H1 (cell line): ENCODE measurements at regions not wholly inside any gene's neighbourhood (a gene's known extent, or its start where the extent isn't known, plus 50 kb on each side); places are given as distances from the start of the nearest gene placed in this dataset.

Experiments
- CTCF ChIA-PET: fragments of 300-600 bp; sonication (Branson Sonifier 250); formaldehyde crosslinking; loops from one replicate; lab custom pipeline; 2021; ENCODE audit not compliant: partially characterized antibody; lab: Charles Lee
- POLR2A ChIA-PET: fragments of 300-600 bp; sonication (Branson Sonifier 250); formaldehyde crosslinking; loops from one replicate; lab custom pipeline; 2021; ENCODE audit warnings: inconsistent platforms; ENCODE audit not compliant: partially characterized antibody; lab: Charles Lee
- DNase-seq, 2 experiments: peaks; one replicate each; pipeline versions ENCODE4 v3.0.0 to v3.0.0-alpha.2; 2010 to 2022; ENCODE audit warnings: low spot score in 2 of 2, low read depth in 1 of 2, mixed read lengths in 1 of 2
- FAIRE-seq: peaks from 2 replicates; lab custom pipeline; 2011; peaks lifted over from hg19 to GRCh38; lab: Jason Lieb, UNC
- H2AFZ ChIP-seq: 2 replicates; pipeline ENCODE4 v1.8.1; 2012; ENCODE audit warnings: low read length, inconsistent platforms
- H2AK5ac ChIP-seq: 2 replicates; pipeline ENCODE4 v1.6.1; 2013; ENCODE audit warnings: low read depth, low read length
- H2BK120ac ChIP-seq: replicated peaks from 2 replicates; pipeline ENCODE3; 2013; ENCODE audit warnings: low read depth, low read length, inconsistent platforms
- H2BK12ac ChIP-seq: 2 replicates; pipeline ENCODE4 v1.6.1; 2013; ENCODE audit warnings: low read depth, low read length
- H2BK15ac ChIP-seq: 2 replicates; pipeline ENCODE4 v1.6.1; 2013; ENCODE audit warnings: low read length
- H2BK20ac ChIP-seq: 2 replicates; pipeline ENCODE4 v1.6.1; 2013; ENCODE audit warnings: low read length
- H2BK5ac ChIP-seq: 2 replicates; pipeline ENCODE4 v1.6.1; 2013; ENCODE audit warnings: low read depth, low read length
- H3K14ac ChIP-seq: 2 replicates; pipeline ENCODE4 v1.6.1; 2013; ENCODE audit warnings: inconsistent platforms; ENCODE audit not compliant: insufficient read length
- H3K18ac ChIP-seq: 2 replicates; pipeline ENCODE4 v1.6.1; 2013; ENCODE audit warnings: low read length; ENCODE audit errors: extremely low read depth
- H3K23ac ChIP-seq: 2 replicates; pipeline ENCODE4 v1.6.1; 2013; ENCODE audit warnings: inconsistent platforms; ENCODE audit not compliant: insufficient read length
- H3K23me2 ChIP-seq: 2 replicates; pipeline ENCODE4 v1.6.1; 2013; ENCODE audit warnings: low read depth, low read length
- H3K27ac ChIP-seq: 2 replicates; pipeline ENCODE4 v1.6.1; 2011; ENCODE audit warnings: low read depth, low read length, inconsistent platforms
- H3K27me3 ChIP-seq, 4 experiments: replicated peaks in 1 of 4; 1 replicate in 1 of 4; 2 replicates in 3 of 4; pipeline versions ENCODE4 v1.6.1 to v1.8.1; 2011 to 2013; ENCODE audit warnings: low read length in 3 of 4, mild to moderate bottlenecking in 3 of 4, inconsistent platforms in 2 of 4, mixed read lengths in 2 of 4, moderate library complexity in 1 of 4; ENCODE audit not compliant: control insufficient read depth in 3 of 4, insufficient read depth in 3 of 4; ENCODE audit errors: extremely low read depth in 1 of 4
- H3K36me3 ChIP-seq, 4 experiments: 2 replicates each; pipeline versions ENCODE4 v1.6.1 to v1.8.1; 2011 to 2013; ENCODE audit warnings: mild to moderate bottlenecking in 4 of 4, low read length in 3 of 4, moderate library complexity in 2 of 4, control low read depth in 1 of 4, inconsistent platforms in 1 of 4; ENCODE audit not compliant: insufficient read depth in 4 of 4, control insufficient read depth in 2 of 4
- H3K4ac ChIP-seq: replicated peaks from 2 replicates; pipeline ENCODE3; 2013; ENCODE audit warnings: low read length, low read depth, mixed read lengths, inconsistent platforms; ENCODE audit not compliant: insufficient read length
- H3K4me1 ChIP-seq, 4 experiments: replicated peaks in 1 of 4; 1 replicate in 1 of 4; 2 replicates in 3 of 4; pipeline versions ENCODE4 v1.6.1 to v1.8.1; 2011 to 2013; ENCODE audit warnings: low read length in 3 of 4, inconsistent platforms in 2 of 4, mixed read lengths in 1 of 4; ENCODE audit not compliant: insufficient read depth in 4 of 4, control insufficient read depth in 3 of 4
- H3K4me2 ChIP-seq, 2 experiments: 2 replicates each; pipeline versions ENCODE4 v1.6.1 to v1.8.1; 2011 to 2013; ENCODE audit warnings: low read depth in 2 of 2, low read length in 2 of 2, control low read depth in 1 of 2, inconsistent platforms in 1 of 2, mild to moderate bottlenecking in 1 of 2; ENCODE audit not compliant: insufficient read depth in 1 of 2
- H3K4me3 ChIP-seq, 4 experiments: fragments of 200-600, 300-600 bp in 1 of 4; sonication (generic), shearing (Covaris generic), sonication (Bioruptor Twin) in 1 of 4; 2 replicates each; pipeline versions ENCODE4 v1.5.1 to v1.8.1; 2011 to 2016; ENCODE audit warnings: low read length in 4 of 4, low read depth in 3 of 4, control low read depth in 2 of 4, inconsistent platforms in 2 of 4, mild to moderate bottlenecking in 2 of 4, mixed read lengths in 1 of 4, moderate library complexity in 1 of 4; ENCODE audit not compliant: insufficient read depth in 2 of 4; ENCODE audit errors: extremely low read depth in 1 of 4
- H3K56ac ChIP-seq: replicated peaks from 2 replicates; pipeline ENCODE3; 2013; ENCODE audit warnings: low read depth, mild to moderate bottlenecking, mixed read lengths, low read length, inconsistent platforms; ENCODE audit not compliant: insufficient read length
- H3K79me1 ChIP-seq: 2 replicates; pipeline ENCODE4 v1.6.1; 2013; ENCODE audit warnings: low read depth, low read length, control low read depth
- H3K79me2 ChIP-seq, 2 experiments: 2 replicates each; pipeline versions ENCODE4 v1.6.1 to v1.8.1; 2012 to 2013; ENCODE audit warnings: low read length in 2 of 2, mild to moderate bottlenecking in 2 of 2, inconsistent platforms in 1 of 2; ENCODE audit not compliant: insufficient read depth in 2 of 2, control insufficient read depth in 1 of 2
- H3K9ac ChIP-seq, 4 experiments: replicated peaks in 1 of 4; 1 replicate in 1 of 4; 2 replicates in 3 of 4; pipeline versions ENCODE4 v1.6.1 to v1.8.1; 2011 to 2013; ENCODE audit warnings: low read depth in 3 of 4, low read length in 3 of 4, control low read depth in 2 of 4, mild to moderate bottlenecking in 2 of 4, moderate library complexity in 2 of 4, inconsistent platforms in 1 of 4; ENCODE audit errors: extremely low read depth in 1 of 4
- H3K9me3 ChIP-seq, 2 experiments: 2 replicates each; pipeline versions ENCODE4 v1.6.1 to v1.8.1; 2012 to 2013; ENCODE audit warnings: mild to moderate bottlenecking in 2 of 2, moderate library complexity in 2 of 2, control low read depth in 1 of 2, inconsistent platforms in 1 of 2, low read depth in 1 of 2, low read length in 1 of 2, mixed read lengths in 1 of 2; ENCODE audit not compliant: insufficient read depth in 2 of 2
- H4K20me1 ChIP-seq, 2 experiments: replicated peaks in 1 of 2; 2 replicates each; pipeline versions ENCODE3 to v1.8.1; 2011 to 2013; ENCODE audit warnings: inconsistent platforms in 2 of 2, low read length in 2 of 2, mild to moderate bottlenecking in 1 of 2; ENCODE audit not compliant: insufficient read depth in 2 of 2, control insufficient read depth in 1 of 2
- H4K5ac ChIP-seq: 2 replicates; pipeline ENCODE4 v1.6.1; 2013; ENCODE audit warnings: low read length, low read depth, mixed read lengths, inconsistent platforms; ENCODE audit not compliant: insufficient read length
- H4K8ac ChIP-seq: 2 replicates; pipeline ENCODE4 v1.8.0; 2013; ENCODE audit warnings: mild to moderate bottlenecking, moderate library complexity, low read length, inconsistent platforms; ENCODE audit not compliant: insufficient read depth; ENCODE audit errors: extremely low read depth
- H4K91ac ChIP-seq: replicated peaks from 2 replicates; pipeline ENCODE3; 2013; ENCODE audit warnings: low read length, mixed read lengths, inconsistent platforms; ENCODE audit not compliant: insufficient read length
- BRCA1 ChIP-seq: IDR thresholded peaks from 2 replicates; pipeline ENCODE4 v1.6.1; 2012; ENCODE audit warnings: low read depth, low read length, improper control_type of control experiment
- CBX5 ChIP-seq: fragments of 300-800, 300-1000 bp; sonication (generic); IDR thresholded peaks from 2 replicates; pipeline ENCODE4 v1.7.1; 2016; ENCODE audit warnings: antibody characterized with exemption, low read length, low read depth
- CHD1 ChIP-seq: IDR thresholded peaks from 2 replicates; pipeline ENCODE4 v1.6.1; 2012; ENCODE audit warnings: low read depth, low read length, improper control_type of control experiment
- EZH2 ChIP-seq: fragments of 200-600 bp; sonication (generic); IDR thresholded peaks from 2 replicates; pipeline ENCODE4 v1.7.1; 2012; ENCODE audit warnings: low read depth, mild to moderate bottlenecking, moderate library complexity, low read length, inconsistent platforms; ENCODE audit not compliant: severe bottlenecking
- GTF2F1 ChIP-seq: IDR thresholded peaks from 2 replicates; pipeline ENCODE4 v1.6.1; 2012; ENCODE audit warnings: low read depth, low read length, improper control_type of control experiment, borderline replicate concordance
- HDAC6 ChIP-seq: IDR thresholded peaks from one replicate; pipeline ENCODE4 v1.7.1; 2012; ENCODE audit warnings: low read depth, mild to moderate bottlenecking, inconsistent platforms, low read length, moderate library complexity
- NANOG ChIP-seq: IDR thresholded peaks from 2 replicates; pipeline ENCODE4 v1.6.1; 2011; ENCODE audit warnings: low read length, low read depth, mild to moderate bottlenecking, inconsistent platforms; ENCODE audit not compliant: insufficient read depth, poor library complexity, severe bottlenecking
- PHF8 ChIP-seq: fragments of 200-600 bp; sonication (generic); conservative IDR thresholded peaks from 2 replicates; pipeline ENCODE4 v1.7.1; 2012; ENCODE audit warnings: low read depth, mild to moderate bottlenecking, inconsistent platforms, low read length, moderate library complexity
- POLR2AphosphoS5 ChIP-seq: IDR thresholded peaks from 2 replicates; pipeline ENCODE4 v1.6.1; 2011; ENCODE audit warnings: low read depth, low read length
- RFX5 ChIP-seq: IDR thresholded peaks from 2 replicates; pipeline ENCODE4 v1.6.1; 2011; ENCODE audit warnings: low read depth, low read length, improper control_type of control experiment, borderline replicate concordance
- SAP30 ChIP-seq: fragments of 300-600 bp; sonication (generic); IDR thresholded peaks from 2 replicates; pipeline ENCODE4 v1.7.1; 2012; ENCODE audit warnings: low read length, moderate library complexity, mild to moderate bottlenecking, inconsistent platforms; ENCODE audit not compliant: insufficient read depth, insufficient replicate concordance
- SIN3A ChIP-seq, 2 experiments: IDR thresholded peaks in 1 of 2; conservative IDR thresholded peaks in 1 of 2; 2 replicates each; pipeline ENCODE4 v1.6.1; 2011 to 2012; ENCODE audit warnings: low read length in 2 of 2, improper control_type of control experiment in 1 of 2, low read depth in 1 of 2, mild to moderate bottlenecking in 1 of 2
- TCF12 ChIP-seq: IDR thresholded peaks from 2 replicates; pipeline ENCODE4 v1.6.1; 2011; ENCODE audit warnings: low read depth, mild to moderate bottlenecking, low read length
- YY1 ChIP-seq: IDR thresholded peaks from 2 replicates; pipeline ENCODE4 v1.6.1; 2011; ENCODE audit warnings: low read depth, mild to moderate bottlenecking, low read length
- WGBS, 2 experiments: shearing (Covaris generic) in 1 of 2; methylation state at CpG; one replicate each; pipeline versions ENCODE4 v1.1.6 to v1.1.7; 2013 to 2015; ENCODE audit warnings: low lambda C conversion rate in 2 of 2, mixed read lengths in 2 of 2, inconsistent platforms in 1 of 2, low coverage in 1 of 2, missing lambda C conversion rate in 1 of 2; ENCODE audit not compliant: insufficient replicate concordance in 2 of 2, insufficient coverage in 1 of 2, insufficient read length in 1 of 2; ENCODE audit errors: extremely low coverage in 1 of 2, missing lambda C conversion rate in 1 of 2; 5-methylcytosine and 5-hydroxymethylcytosine counted together
- TF ChIP-seq, protein P1 (sequence below): IDR thresholded peaks from 2 replicates; pipeline ENCODE4 v1.6.1; 2012; ENCODE audit warnings: inconsistent platforms

DNA sequence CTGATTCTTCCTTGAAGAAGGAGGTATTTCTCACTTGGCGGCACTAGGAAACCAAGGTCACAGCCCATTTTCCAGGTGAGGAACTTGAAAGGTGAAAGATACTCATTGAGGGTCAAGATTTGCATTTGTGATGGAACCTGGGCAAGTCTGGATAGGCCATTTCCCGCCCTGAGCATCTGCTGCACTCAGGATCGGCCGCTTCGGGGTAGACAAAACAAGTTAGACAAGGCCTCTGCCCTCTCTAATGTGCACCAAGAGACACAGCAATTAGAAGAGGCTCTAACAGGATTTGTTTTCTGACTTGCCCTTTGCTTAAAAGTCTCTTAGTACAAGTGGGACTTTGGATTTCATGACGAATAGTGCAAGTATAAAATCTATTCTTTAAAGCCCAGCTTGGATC lies 167.2 kb downstream of the KTN1 start:
- Histone ChIP-seq H3K27ac (no peak overlapping the region), H3K36me3 (no peaks in the 10 kb centered on the region), H3K79me2 (no peaks in the 10 kb centered on the region), H2BK20ac (no peak overlapping the region), H2AFZ (no peak overlapping the region), H2BK120ac (no peak overlapping the region), H2AK5ac (no peak overlapping the region), H4K20me1 (no peaks in the 10 kb centered on the region), H3K56ac (no peak overlapping the region), H3K4me1 (peaks cover 0 to 6% (median 5%) of the 10 kb centered on the region in 4 experiments; a peak in 4 of 7 replicates), H2BK12ac (no peak overlapping the region), H3K4me2 (no peak overlapping the region), H3K9me3 (no peaks in the 10 kb centered on the region), H3K14ac (no peak overlapping the region), H2BK5ac (no peak overlapping the region; the same call in 1 of the 2 replicates), H3K4ac (no peak overlapping the region), H2BK15ac (no peak overlapping the region), H3K4me3 (no peak overlapping the region), H3K18ac (no peak overlapping the region), H4K5ac (no peak overlapping the region), H4K8ac (no peak overlapping the region), H3K79me1 (no peaks in the 10 kb centered on the region), H3K9ac (no peak overlapping the region), H4K91ac (no peak overlapping the region), H3K23ac (no peak overlapping the region), H3K27me3 (no peaks in the 10 kb centered on the region), H3K23me2 (no peaks in the 10 kb centered on the region; the same call in 1 of the 2 replicates)
- POLR2A ChIA-PET: no interaction called here
- DNase-seq (no peak), FAIRE-seq (no peak)
- WGBS, 2 experiments: 87% methylated on average over 6 of the region's 6 CpGs; no CpG with 5 or more reads in 1 of the 2 experiments
- CTCF ChIA-PET: interaction anchor here (0.9 to 7.2 kb wide), 2 partner anchors 15 to 114 kb away, joined by 3 to 40 read pairs; no protein-coding TSS in a partner anchor
- TF ChIP-seq CHD1 (no peak), PHF8 (no peak), GTF2F1 (no peak), RFX5 (no peak), CBX5 (no peak), POLR2AphosphoS5 (no peak), YY1 (no peak), EZH2 (no peak), NANOG (no peak), TCF12 (no peak), BRCA1 (no peak), SIN3A (conservative IDR thresholded peaks at IDR 0.05 in 1 of 2, IDR thresholded peaks at IDR 0.05 in 1 of 2; ENCODE audit: low read depth in 1 of 2, low read length in 2 of 2) (no peak), HDAC6 (no peak), SAP30 (no peak)
- TF ChIP-seq, protein P1, sequence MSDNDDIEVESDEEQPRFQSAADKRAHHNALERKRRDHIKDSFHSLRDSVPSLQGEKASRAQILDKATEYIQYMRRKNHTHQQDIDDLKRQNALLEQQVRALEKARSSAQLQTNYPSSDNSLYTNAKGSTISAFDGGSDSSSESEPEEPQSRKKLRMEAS: no peak
